H9 (cell line): ENCODE measurements at regions not wholly inside any gene's neighbourhood (a gene's known extent, or its start where the extent isn't known, plus 50 kb on each side); places are given as distances from the start of the nearest gene placed in this dataset.

Experiments
- DNase-seq: peaks from one replicate; pipeline ENCODE4 v3.0.0-alpha.2; 2017
- H2AFZ ChIP-seq: one replicate; pipeline ENCODE4 v1.6.1; 2013; ENCODE audit warnings: mild to moderate bottlenecking, low read length, control low read depth, moderate library complexity
- H2AK5ac ChIP-seq: 2 replicates; pipeline ENCODE4 v1.6.1; 2013; ENCODE audit warnings: low read length, control low read depth, mixed read lengths; ENCODE audit not compliant: insufficient read length
- H2BK120ac ChIP-seq: one replicate; pipeline ENCODE4 v1.6.1; 2013; ENCODE audit warnings: low read depth, mild to moderate bottlenecking, low read length, control low read depth, inconsistent platforms; ENCODE audit not compliant: poor library complexity, severe bottlenecking
- H2BK12ac ChIP-seq: 2 replicates; pipeline ENCODE4 v1.6.1; 2013; ENCODE audit warnings: low read length, control low read depth, mixed read lengths, low read depth; ENCODE audit not compliant: insufficient read length
- H2BK15ac ChIP-seq: 2 replicates; pipeline ENCODE4 v1.6.1; 2013; ENCODE audit warnings: low read depth, low read length, control low read depth
- H2BK20ac ChIP-seq: one replicate; pipeline ENCODE4 v1.6.1; 2013; ENCODE audit warnings: low read depth, mild to moderate bottlenecking, low read length, control low read depth, inconsistent platforms; ENCODE audit not compliant: poor library complexity, severe bottlenecking
- H2BK5ac ChIP-seq: 2 replicates; pipeline ENCODE4 v1.6.1; 2013; ENCODE audit warnings: low read length, control low read depth, mixed read lengths; ENCODE audit not compliant: insufficient read length
- H3K14ac ChIP-seq: 2 replicates; pipeline ENCODE4 v1.6.1; 2013; ENCODE audit warnings: low read length, control low read depth; ENCODE audit not compliant: insufficient read depth
- H3K18ac ChIP-seq: 2 replicates; pipeline ENCODE4 v1.6.1; 2013; ENCODE audit warnings: low read depth, mild to moderate bottlenecking, mixed read lengths, low read length, control low read depth; ENCODE audit not compliant: insufficient read length
- H3K23ac ChIP-seq: 2 replicates; pipeline ENCODE4 v1.6.1; 2013; ENCODE audit warnings: low read length, control low read depth, mixed read lengths, low read depth; ENCODE audit not compliant: insufficient read length
- H3K23me2 ChIP-seq: 2 replicates; pipeline ENCODE4 v1.6.1; 2013; ENCODE audit warnings: low read depth, mild to moderate bottlenecking, mixed read lengths, low read length, control low read depth; ENCODE audit not compliant: insufficient read length, poor library complexity, severe bottlenecking
- H3K27ac ChIP-seq: 2 replicates; pipeline ENCODE4 v1.5.1; 2013; ENCODE audit warnings: low read length, control low read depth, mixed read lengths, low read depth; ENCODE audit not compliant: insufficient read length
- H3K27me3 ChIP-seq: 2 replicates; pipeline ENCODE4 v1.6.1; 2013; ENCODE audit warnings: low read length, control low read depth, inconsistent platforms; ENCODE audit not compliant: insufficient read depth
- H3K4ac ChIP-seq: 2 replicates; pipeline ENCODE4 v1.6.1; 2013; ENCODE audit warnings: low read depth, mild to moderate bottlenecking, control low read depth, inconsistent platforms, low read length, moderate library complexity
- H3K4me1 ChIP-seq: 2 replicates; pipeline ENCODE4 v1.6.1; 2013; ENCODE audit warnings: low read length, control low read depth, inconsistent platforms; ENCODE audit not compliant: insufficient read depth
- H3K4me2 ChIP-seq: 2 replicates; pipeline ENCODE4 v1.6.1; 2013; ENCODE audit warnings: low read length, control low read depth, mixed read lengths; ENCODE audit not compliant: insufficient read length, insufficient read depth
- H3K56ac ChIP-seq: 2 replicates; pipeline ENCODE4 v1.6.1; 2013; ENCODE audit warnings: low read depth, mild to moderate bottlenecking, mixed read lengths, low read length, control low read depth; ENCODE audit not compliant: insufficient read length
- H3K79me1 ChIP-seq: 2 replicates; pipeline ENCODE4 v1.6.1; 2013; ENCODE audit warnings: low read depth, mild to moderate bottlenecking, moderate library complexity, low read length, control low read depth, inconsistent platforms; ENCODE audit not compliant: insufficient read depth, poor library complexity, severe bottlenecking
- H3K79me2 ChIP-seq: 2 replicates; pipeline ENCODE4 v1.6.1; 2013; ENCODE audit warnings: low read length, control low read depth, inconsistent platforms; ENCODE audit not compliant: insufficient read depth
- H3K9ac ChIP-seq: 2 replicates; pipeline ENCODE4 v1.6.1; 2013; ENCODE audit warnings: low read length, control low read depth, mixed read lengths; ENCODE audit not compliant: insufficient read length; ENCODE audit errors: extremely low read depth
- H3K9me3 ChIP-seq: one replicate; pipeline ENCODE4 v1.6.1; 2013; ENCODE audit warnings: low read depth, low read length, inconsistent platforms; ENCODE audit not compliant: control insufficient read depth
- H3T11ph ChIP-seq: one replicate; pipeline ENCODE4 v1.6.1; 2013; ENCODE audit warnings: mild to moderate bottlenecking, low read length, control low read depth, inconsistent platforms
- H4K20me1 ChIP-seq: one replicate; pipeline ENCODE4 v1.6.1; 2013; ENCODE audit not compliant: control insufficient read depth, insufficient read length, insufficient read depth
- H4K5ac ChIP-seq: 2 replicates; pipeline ENCODE4 v1.6.1; 2013; ENCODE audit warnings: low read depth, mild to moderate bottlenecking, mixed read lengths, low read length, control low read depth; ENCODE audit not compliant: insufficient read length
- H4K8ac ChIP-seq: replicated peaks from 2 replicates; pipeline ENCODE4 v1.6.1; 2013; ENCODE audit warnings: low read length, control low read depth, mixed read lengths, low read depth; ENCODE audit not compliant: insufficient read length
- H4K91ac ChIP-seq: 2 replicates; pipeline ENCODE4 v1.6.1; 2013; ENCODE audit warnings: low read depth, mild to moderate bottlenecking, moderate library complexity, mixed read lengths, low read length, control low read depth; ENCODE audit not compliant: insufficient read length
- H3K27ac Mint-ChIP-seq, 3 experiments: 2 replicates in 2 of 3; 3 replicates in 1 of 3; pipeline ENCODE4 v1.8.0; 2020 to 2021; ENCODE audit warnings: mixed read lengths in 3 of 3, mild to moderate bottlenecking in 1 of 3, moderate library complexity in 1 of 3
- H3K27me3 Mint-ChIP-seq: 2 replicates; pipeline ENCODE4 v1.8.0; 2021; ENCODE audit warnings: low read depth, mild to moderate bottlenecking, moderate library complexity, mixed read lengths
- H3K36me3 Mint-ChIP-seq, 3 experiments: 2 replicates in 2 of 3; 3 replicates in 1 of 3; pipeline ENCODE4 v1.8.0; 2020 to 2021; ENCODE audit warnings: low read depth in 3 of 3, mixed read lengths in 3 of 3; ENCODE audit not compliant: insufficient read depth in 1 of 3
- H3K4me1 Mint-ChIP-seq, 2 experiments: 2 replicates each; pipeline ENCODE4 v1.8.0; 2020; ENCODE audit warnings: mixed read lengths in 2 of 2
- H3K4me3 Mint-ChIP-seq, 2 experiments: 2 replicates in 1 of 2; 3 replicates in 1 of 2; pipeline ENCODE4 v1.8.0; 2020 to 2021; ENCODE audit warnings: mild to moderate bottlenecking in 2 of 2, mixed read lengths in 2 of 2, moderate library complexity in 1 of 2
- H3K9me3 Mint-ChIP-seq, 2 experiments: 2 replicates in 1 of 2; 3 replicates in 1 of 2; pipeline ENCODE4 v1.8.0; 2020; ENCODE audit warnings: mild to moderate bottlenecking in 2 of 2, mixed read lengths in 2 of 2, moderate library complexity in 1 of 2
- CTCF ChIP-seq: fragments of 200-600 bp; sonication (generic); conservative IDR thresholded peaks from 3 replicates; pipeline ENCODE4 v1.8.0; 2021; ENCODE audit warnings: antibody characterized with exemption, mild to moderate bottlenecking
- WGBS: extraction: QIAGEN DNeasy Blood & Tissue Kit; methylation state at CpG from one replicate; pipeline ENCODE4 v1.1.7; 2013; ENCODE audit warnings: missing lambda C conversion rate, low lambda C conversion rate, mixed read lengths; ENCODE audit not compliant: insufficient read length; ENCODE audit errors: extremely low coverage; 5-methylcytosine and 5-hydroxymethylcytosine counted together

GRCh38 chr15:62899090-62899493 is 143.5 kb upstream of the TPM1 start:
- H3K23ac ChIP-seq = no peak overlapping the region
- no peaks in the 10 kb centered on the region for H3K27me3 ChIP-seq
- no peaks in the 10 kb centered on the region for H3K79me1 ChIP-seq
- H3K9me3 Mint-ChIP-seq = no peaks in the 10 kb centered on the region; a peak in 1 of 5 replicates
- no peak overlapping the region for H3K27ac ChIP-seq
- H3T11ph ChIP-seq = no peak overlapping the region
- peaks cover 63 to 64% of the 10 kb centered on the region in 2 experiments for H3K4me1 Mint-ChIP-seq
- H3K79me2 ChIP-seq = no peaks in the 10 kb centered on the region
- no peak overlapping the region for H3K27ac Mint-ChIP-seq
- no peak overlapping the region for H2BK120ac ChIP-seq
- H3K56ac ChIP-seq = no peak overlapping the region
- no peak overlapping the region for H3K4me3 Mint-ChIP-seq
- no peaks in the 10 kb centered on the region for H3K36me3 Mint-ChIP-seq
- no peak overlapping the region for H3K14ac ChIP-seq
- H4K5ac ChIP-seq = no peak overlapping the region
- no peaks in the 10 kb centered on the region for H4K20me1 ChIP-seq
- peaks cover 3% of the 10 kb centered on the region; the same call in 1 of the 2 replicates for H3K27me3 Mint-ChIP-seq
- H3K9ac ChIP-seq = no peak overlapping the region
- H3K18ac ChIP-seq = no peak overlapping the region
- H2AK5ac ChIP-seq = no peak overlapping the region
- no peak overlapping the region for H3K4me2 ChIP-seq
- no peak overlapping the region for H2BK5ac ChIP-seq
- no peak overlapping the region for H2BK12ac ChIP-seq
- H3K23me2 ChIP-seq = no peaks in the 10 kb centered on the region
- TF ChIP-seq CTCF = no peak
- no peaks in the 10 kb centered on the region for H3K9me3 ChIP-seq
- H2BK15ac ChIP-seq = no peak overlapping the region
- DNase-seq = no peak
- WGBS = no CpG with 5 or more reads among the region's 2 CpGs
- no peak overlapping the region for H4K8ac ChIP-seq
- no peak overlapping the region for H2AFZ ChIP-seq
- H3K4me1 ChIP-seq = peaks cover 8% of the 10 kb centered on the region; the same call in 1 of the 2 replicates
- H2BK20ac ChIP-seq = no peak overlapping the region
- H4K91ac ChIP-seq = no peak overlapping the region
- no peak overlapping the region for H3K4ac ChIP-seq
